ENCODE measurements at regions not wholly inside any gene's neighbourhood (a gene's known extent, or its start where the extent isn't known, plus 50 kb on each side); places are given as distances from the start of the nearest gene placed in this dataset.
"Not testable (repeated sequence)": the region's sequence is repeated elsewhere in the genome, so short reads cannot be mapped to it uniquely, and the experiment has no call there.

DNA sequence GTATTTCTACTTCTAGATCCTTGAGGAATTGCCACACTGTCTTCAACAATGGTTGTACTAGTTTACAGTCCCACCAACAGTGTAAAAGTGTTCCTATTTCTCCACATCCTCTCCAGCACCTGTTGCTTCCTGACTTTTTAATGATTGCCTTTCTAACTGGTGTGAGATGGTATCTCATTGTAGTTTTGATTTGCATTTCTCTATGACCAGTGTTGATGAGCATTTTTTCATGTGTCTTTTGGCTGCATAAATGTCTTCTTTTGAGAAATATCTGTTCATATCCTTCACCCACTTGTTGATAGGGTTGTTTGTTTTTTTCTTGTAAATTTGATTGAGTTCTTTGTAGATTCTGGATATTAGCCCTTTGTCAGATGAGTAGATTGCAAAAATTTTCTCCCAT, 1447.0 kb downstream of the ZPLD1 start:
- TF ChIP-seq, protein P1, sequence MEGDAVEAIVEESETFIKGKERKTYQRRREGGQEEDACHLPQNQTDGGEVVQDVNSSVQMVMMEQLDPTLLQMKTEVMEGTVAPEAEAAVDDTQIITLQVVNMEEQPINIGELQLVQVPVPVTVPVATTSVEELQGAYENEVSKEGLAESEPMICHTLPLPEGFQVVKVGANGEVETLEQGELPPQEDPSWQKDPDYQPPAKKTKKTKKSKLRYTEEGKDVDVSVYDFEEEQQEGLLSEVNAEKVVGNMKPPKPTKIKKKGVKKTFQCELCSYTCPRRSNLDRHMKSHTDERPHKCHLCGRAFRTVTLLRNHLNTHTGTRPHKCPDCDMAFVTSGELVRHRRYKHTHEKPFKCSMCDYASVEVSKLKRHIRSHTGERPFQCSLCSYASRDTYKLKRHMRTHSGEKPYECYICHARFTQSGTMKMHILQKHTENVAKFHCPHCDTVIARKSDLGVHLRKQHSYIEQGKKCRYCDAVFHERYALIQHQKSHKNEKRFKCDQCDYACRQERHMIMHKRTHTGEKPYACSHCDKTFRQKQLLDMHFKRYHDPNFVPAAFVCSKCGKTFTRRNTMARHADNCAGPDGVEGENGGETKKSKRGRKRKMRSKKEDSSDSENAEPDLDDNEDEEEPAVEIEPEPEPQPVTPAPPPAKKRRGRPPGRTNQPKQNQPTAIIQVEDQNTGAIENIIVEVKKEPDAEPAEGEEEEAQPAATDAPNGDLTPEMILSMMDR (IDR thresholded peaks at IDR 0.05) = not testable (repeated sequence)
- TF ChIP-seq POLR2AphosphoS5, EP300 (IDR thresholded peaks at IDR 0.05): not testable (repeated sequence)
